GM12878 (cell line): ENCODE measurements at regions not wholly inside any gene's neighbourhood (a gene's known extent, or its start where the extent isn't known, plus 50 kb on each side); places are given as distances from the start of the nearest gene placed in this dataset.

Experiments
- ATAC-seq: fragments of 200-7000 bp; cut with Tn5 transposase; 3 replicates; pipeline ENCODE4 v1.9.1; 2020; ENCODE audit warnings: mild to moderate bottlenecking, moderate library complexity
- BruUV-seq: library from RNA; stranded (reverse); fragments of 400-500 nt; replicated peaks from 2 replicates; lab custom pipeline; 2021; lab: Mats Ljungman, UMichigan
- CTCF ChIA-PET: fragments of 300-600 bp; sonication (Branson Sonifier 250); formaldehyde crosslinking; extraction: SDS; loops from one replicate; lab custom pipeline; 2021; ENCODE audit warnings: inconsistent platforms; lab: Yijun Ruan, JAX
- POLR2A ChIA-PET: fragments of 350-600 bp; formaldehyde crosslinking; extraction: SDS; loops from one replicate; lab custom pipeline; 2021; ENCODE audit warnings: inconsistent platforms; lab: Charles Lee
- RAD21 ChIA-PET: fragments of 300-600 bp; sonication (Branson Sonifier 250); formaldehyde crosslinking; loops from one replicate; lab custom pipeline; 2023; ENCODE audit warnings: antibody characterized with exemption; ENCODE audit not compliant: unreplicated experiment; lab: Charles Lee
- SMC1A ChIA-PET: fragments of 300-600 bp; sonication (Branson Sonifier 250); formaldehyde crosslinking; loops from one replicate; lab custom pipeline; 2023; ENCODE audit not compliant: unreplicated experiment, uncharacterized antibody; lab: Charles Lee
- DNase-seq: peaks from one replicate; pipeline ENCODE4 v3.0.0-alpha.2; 2011; ENCODE audit warnings: low read depth, low spot score
- FAIRE-seq: peaks from 3 replicates; lab custom pipeline; 2011; peaks lifted over from hg19 to GRCh38; lab: Jason Lieb, UNC
- H2AFZ ChIP-seq: 2 replicates; pipeline ENCODE4 v1.6.0; 2011; ENCODE audit warnings: low read depth, low read length, control low read depth; ENCODE audit not compliant: control insufficient read depth
- H3K27ac ChIP-seq: 2 replicates; pipeline ENCODE4 v1.5.1; 2011; ENCODE audit warnings: control low read depth; ENCODE audit not compliant: control insufficient read depth, insufficient read depth
- H3K27me3 ChIP-seq, 2 experiments: replicated peaks in 1 of 2; 2 replicates each; pipeline versions ENCODE4 v1.6.0 to v1.6.1; 2011; ENCODE audit warnings: low read length in 1 of 2; ENCODE audit not compliant: control insufficient read depth in 2 of 2, insufficient read depth in 2 of 2
- H3K36me3 ChIP-seq, 2 experiments: 2 replicates each; pipeline ENCODE4 v1.5.1; 2011; ENCODE audit warnings: low read length in 1 of 2; ENCODE audit not compliant: control insufficient read depth in 2 of 2, insufficient read depth in 2 of 2
- H3K4me1 ChIP-seq: 2 replicates; pipeline ENCODE4 v1.6.1; 2011; ENCODE audit warnings: mild to moderate bottlenecking, low read length, moderate library complexity, mixed read lengths; ENCODE audit not compliant: control insufficient read depth, insufficient read depth
- H3K4me2 ChIP-seq: 2 replicates; pipeline ENCODE4 v1.6.0; 2011; ENCODE audit warnings: control low read depth; ENCODE audit not compliant: control insufficient read depth, insufficient read depth
- H3K4me3 ChIP-seq: fragments of 200-600 bp; sonication (generic); 2 replicates; pipeline ENCODE4 v1.5.1; 2016
- H3K79me2 ChIP-seq: 2 replicates; pipeline ENCODE4 v1.6.0; 2011; ENCODE audit warnings: low read length; ENCODE audit not compliant: control insufficient read depth, insufficient read depth
- H3K9ac ChIP-seq: 2 replicates; pipeline ENCODE4 v1.8.0; 2011; ENCODE audit warnings: low read length, control low read depth, mixed read lengths; ENCODE audit not compliant: control insufficient read depth, insufficient read depth
- H3K9me3 ChIP-seq: replicated peaks from 3 replicates; pipeline ENCODE4 v1.5.1; 2011; ENCODE audit warnings: mild to moderate bottlenecking, low read length; ENCODE audit not compliant: control insufficient read depth, insufficient read depth
- H4K20me1 ChIP-seq: 2 replicates; pipeline ENCODE4 v1.6.0; 2011; ENCODE audit not compliant: control insufficient read depth, insufficient read depth
- ATF7 ChIP-seq: fragments of 450-650 bp; IDR thresholded peaks from 2 replicates; pipeline ENCODE4 v1.6.1; 2016; ENCODE audit warnings: low read depth, mild to moderate bottlenecking
- BCL3 ChIP-seq: IDR thresholded peaks from 2 replicates; pipeline ENCODE4 v1.6.1; 2011; ENCODE audit warnings: borderline replicate concordance, low read depth, mild to moderate bottlenecking, moderate library complexity, low read length; ENCODE audit not compliant: insufficient read depth, poor library complexity, severe bottlenecking
- BRCA1 ChIP-seq: IDR thresholded peaks from 2 replicates; pipeline ENCODE4 v1.6.1; 2011; ENCODE audit warnings: low read depth, low read length, improper control_type of control experiment
- CTCF ChIP-seq, 3 experiments: IDR thresholded peaks in 2 of 3; conservative IDR thresholded peaks in 1 of 3; 2 replicates each; pipeline ENCODE4 v1.5.1; 2011; ENCODE audit warnings: low read depth in 3 of 3, low read length in 3 of 3, mild to moderate bottlenecking in 3 of 3, control low read depth in 2 of 3, moderate library complexity in 2 of 3, inconsistent platforms in 1 of 3, mixed read lengths in 1 of 3; ENCODE audit not compliant: control insufficient read depth in 2 of 3, insufficient read depth in 1 of 3; ENCODE audit errors: extremely low read depth in 1 of 3
- ELK1 ChIP-seq: IDR thresholded peaks from 2 replicates; pipeline ENCODE4 v1.6.1; 2012; ENCODE audit warnings: low read depth, low read length, improper control_type of control experiment
- IRF4 ChIP-seq: IDR thresholded peaks from 2 replicates; pipeline ENCODE4 v1.6.1; 2011; ENCODE audit warnings: low read depth, low read length
- JUND ChIP-seq: IDR thresholded peaks from 2 replicates; pipeline ENCODE4 v1.6.1; 2012; ENCODE audit warnings: low read depth, mild to moderate bottlenecking, low read length, improper control_type of control experiment, moderate library complexity
- KLF5 ChIP-seq: fragments of 450-650 bp; IDR thresholded peaks from 2 replicates; pipeline ENCODE4 v1.6.1; 2014; ENCODE audit warnings: mild to moderate bottlenecking; ENCODE audit not compliant: partially characterized antibody
- MEF2A ChIP-seq: IDR thresholded peaks from 2 replicates; pipeline ENCODE4 v1.6.1; 2011; ENCODE audit warnings: low read depth, mild to moderate bottlenecking, low read length, moderate library complexity; ENCODE audit not compliant: insufficient read depth
- MTA2 ChIP-seq: fragments of 450-650 bp; IDR thresholded peaks from 2 replicates; pipeline ENCODE4 v1.6.1; 2016; ENCODE audit warnings: low read depth, mild to moderate bottlenecking, moderate library complexity
- MYC ChIP-seq: IDR thresholded peaks from 2 replicates; pipeline ENCODE4 v1.6.1; 2011; ENCODE audit warnings: mild to moderate bottlenecking, low read length, moderate library complexity, inconsistent platforms; ENCODE audit not compliant: insufficient read depth, insufficient replicate concordance, insufficient read length, severe bottlenecking
- NBN ChIP-seq: fragments of 450-650 bp; IDR thresholded peaks from 2 replicates; pipeline ENCODE4 v1.6.1; 2016
- NKRF ChIP-seq: fragments of 450-650 bp; conservative IDR thresholded peaks from 2 replicates; pipeline ENCODE4 v1.6.1; 2017; ENCODE audit warnings: mild to moderate bottlenecking, moderate library complexity
- STAT3 ChIP-seq: IDR thresholded peaks from 2 replicates; pipeline ENCODE4 v1.6.1; 2011; ENCODE audit warnings: low read depth, low read length, improper control_type of control experiment
- SUZ12 ChIP-seq: fragments of 200-600 bp; sonication (generic); IDR thresholded peaks from one replicate; pipeline ENCODE4 v1.6.1; 2018; ENCODE audit warnings: antibody characterized with exemption, mild to moderate bottlenecking; ENCODE audit not compliant: unreplicated experiment
- TARDBP ChIP-seq: IDR thresholded peaks from 2 replicates; pipeline ENCODE4 v1.6.1; 2016; ENCODE audit warnings: borderline replicate concordance
- ZNF217 ChIP-seq: fragments of 450-650 bp; IDR thresholded peaks from 2 replicates; pipeline ENCODE4 v1.6.1; 2017; ENCODE audit warnings: antibody characterized with exemption, mild to moderate bottlenecking
- WGBS: methylation state at CpG from one replicate; pipeline ENCODE4 v1.1.6; 2016; ENCODE audit warnings: low lambda C conversion rate; ENCODE audit not compliant: insufficient replicate concordance, insufficient coverage; ENCODE audit errors: missing lambda C conversion rate; 5-methylcytosine and 5-hydroxymethylcytosine counted together
- in situ Hi-C: fragments of 300-500 bp; cut with MboI; formaldehyde crosslinking; loops from 9 replicates; pipeline ENCODE4 v1.14.3; 2018; ENCODE audit warnings: mixed read lengths
- intact Hi-C: fragments of 100-400 bp; cut with micrococcal nuclease; formaldehyde crosslinking; loops from one replicate; pipeline ENCODE4 v1.14.2; 2022; ENCODE audit not compliant: unreplicated experiment

- H3K4me1 ChIP-seq: no peaks in the 10 kb centered on the region
- no peak overlapping the region for H3K4me3 ChIP-seq
- ATAC-seq (no peak), FAIRE-seq (no peak), DNase-seq (no peak)
- POLR2A ChIA-PET: interaction anchor here (0.5 kb wide), 1 partner anchor 45 kb away, joined by 3 read pairs; no protein-coding TSS in a partner anchor
- RAD21 ChIA-PET: no interaction called here
- no peaks in the 10 kb centered on the region for H3K36me3 ChIP-seq
- H3K27me3 ChIP-seq: peaks cover 2% of the 10 kb centered on the region in 2 experiments; a peak in 3 of 4 replicates
- no peak overlapping the region for H3K27ac ChIP-seq
- 6% methylated on average over 4 of the region's 4 CpGs for WGBS
- in situ Hi-C loops: no loop called here
- no peaks in the 10 kb centered on the region for H3K9me3 ChIP-seq
- SMC1A ChIA-PET: interaction anchor here (0.7 to 0.9 kb wide), 2 partner anchors 57 to 346 kb away, joined by 3 read pairs; no protein-coding TSS in a partner anchor
- no peak overlapping the region for H3K4me2 ChIP-seq
- H4K20me1 ChIP-seq: no peaks in the 10 kb centered on the region
- intact Hi-C loops: no loop called here
- no peak overlapping the region for H2AFZ ChIP-seq
- H3K9ac ChIP-seq: no peak overlapping the region
- BruUV-seq: no TSS peak
- H3K79me2 ChIP-seq: no peaks in the 10 kb centered on the region
- CTCF ChIA-PET: no interaction called here
- no peak for TF ChIP-seq NBN
- no peak for TF ChIP-seq ZNF217
- TF ChIP-seq STAT3: no peak
- no peak for TF ChIP-seq MEF2A
- no peak for TF ChIP-seq BRCA1
- no peak for TF ChIP-seq MTA2
- TF ChIP-seq IRF4: no peak
- TF ChIP-seq JUND: no peak
- TF ChIP-seq NKRF: no peak
- TF ChIP-seq BCL3: no peak
- no peak for TF ChIP-seq ATF7
- no peak for TF ChIP-seq TARDBP
- no peak for TF ChIP-seq SUZ12
- TF ChIP-seq KLF5: no peak
- TF ChIP-seq MYC: no peak
- TF ChIP-seq ELK1: no peak
- no peak for TF ChIP-seq CTCF (IDR thresholded peaks at IDR 0.05 in 2 of 3, conservative IDR thresholded peaks at IDR 0.05 in 1 of 3; ENCODE audit: control insufficient read depth in 2 of 3, extremely low read depth in 1 of 3, insufficient read depth in 1 of 3, low read depth in 3 of 3, low read length in 3 of 3)
Observed at GRCh38 chr2:236916651-236917050, 169.0 kb upstream of the COPS8 start.
